Bronchial epithelial cell (primary cell): ENCODE measurements at regions not wholly inside any gene's neighbourhood (a gene's known extent, or its start where the extent isn't known, plus 50 kb on each side); places are given as distances from the start of the nearest gene placed in this dataset.
A peak's percentile ranks its signal among the peaks of the same experiment; 100 is the strongest.

Experiments used
- DNase-seq: peaks from one replicate; pipeline ENCODE4 v3.0.0-alpha.2; 2010; ENCODE audit warnings: low read depth
- FAIRE-seq: peaks from 2 replicates; lab custom pipeline; 2011; peaks lifted over from hg19 to GRCh38; lab: Jason Lieb, UNC
- H3K27me3 ChIP-seq: 2 replicates; pipeline ENCODE4 v1.5.1; 2011; ENCODE audit warnings: low read length; ENCODE audit not compliant: control insufficient read depth, insufficient read depth
- H3K36me3 ChIP-seq: 2 replicates; pipeline ENCODE4 v1.5.1; 2011; ENCODE audit warnings: low read length; ENCODE audit not compliant: control insufficient read depth, insufficient read depth
- H3K4me3 ChIP-seq: 2 replicates; pipeline ENCODE4 v1.5.1; 2011; ENCODE audit warnings: mild to moderate bottlenecking, low read depth, low read length, control low read depth
- TF ChIP-seq, protein P1 (sequence below): IDR thresholded peaks from 2 replicates; pipeline ENCODE4 v1.5.1; 2011; ENCODE audit warnings: mild to moderate bottlenecking, moderate library complexity, low read length, control low read depth, inconsistent platforms; ENCODE audit not compliant: insufficient read depth, severe bottlenecking

DNA sequence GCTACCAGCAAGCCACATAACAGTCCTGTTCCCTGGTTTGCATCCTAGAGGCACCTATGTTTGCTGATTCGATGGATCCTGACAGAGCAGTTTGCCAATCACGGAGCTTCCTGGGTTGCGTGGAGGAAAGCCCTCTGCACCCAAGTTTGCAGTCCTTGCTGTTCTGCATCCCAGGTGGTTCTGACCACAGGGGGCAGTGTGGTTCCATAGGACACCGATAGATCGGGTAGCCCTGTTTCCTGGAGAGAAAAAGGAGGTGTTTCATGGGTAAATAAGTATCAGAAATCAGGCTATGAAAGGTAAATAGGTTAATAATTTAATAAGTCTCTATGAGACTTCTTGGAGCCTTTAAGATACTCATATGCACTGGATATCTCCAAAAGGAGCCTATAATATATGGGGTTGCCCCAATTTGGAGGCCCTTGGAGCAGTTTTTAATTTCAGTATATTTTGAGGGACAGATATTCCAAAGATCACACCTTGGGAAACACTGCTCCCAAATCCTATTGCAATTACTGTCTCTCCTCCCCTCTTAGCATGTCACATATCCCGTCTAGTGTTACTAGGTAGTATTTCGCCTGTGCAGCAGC lies 194.6 kb upstream of the TPM1 start:
- H3K4me3 ChIP-seq = no peak overlapping the region
- no peaks in the 10 kb centered on the region for H3K27me3 ChIP-seq
- DNase-seq (peak; percentile 40), FAIRE-seq (no peak)
- TF ChIP-seq, protein P1, sequence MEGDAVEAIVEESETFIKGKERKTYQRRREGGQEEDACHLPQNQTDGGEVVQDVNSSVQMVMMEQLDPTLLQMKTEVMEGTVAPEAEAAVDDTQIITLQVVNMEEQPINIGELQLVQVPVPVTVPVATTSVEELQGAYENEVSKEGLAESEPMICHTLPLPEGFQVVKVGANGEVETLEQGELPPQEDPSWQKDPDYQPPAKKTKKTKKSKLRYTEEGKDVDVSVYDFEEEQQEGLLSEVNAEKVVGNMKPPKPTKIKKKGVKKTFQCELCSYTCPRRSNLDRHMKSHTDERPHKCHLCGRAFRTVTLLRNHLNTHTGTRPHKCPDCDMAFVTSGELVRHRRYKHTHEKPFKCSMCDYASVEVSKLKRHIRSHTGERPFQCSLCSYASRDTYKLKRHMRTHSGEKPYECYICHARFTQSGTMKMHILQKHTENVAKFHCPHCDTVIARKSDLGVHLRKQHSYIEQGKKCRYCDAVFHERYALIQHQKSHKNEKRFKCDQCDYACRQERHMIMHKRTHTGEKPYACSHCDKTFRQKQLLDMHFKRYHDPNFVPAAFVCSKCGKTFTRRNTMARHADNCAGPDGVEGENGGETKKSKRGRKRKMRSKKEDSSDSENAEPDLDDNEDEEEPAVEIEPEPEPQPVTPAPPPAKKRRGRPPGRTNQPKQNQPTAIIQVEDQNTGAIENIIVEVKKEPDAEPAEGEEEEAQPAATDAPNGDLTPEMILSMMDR = peak; percentile 54
- no peaks in the 10 kb centered on the region for H3K36me3 ChIP-seq

DNA sequence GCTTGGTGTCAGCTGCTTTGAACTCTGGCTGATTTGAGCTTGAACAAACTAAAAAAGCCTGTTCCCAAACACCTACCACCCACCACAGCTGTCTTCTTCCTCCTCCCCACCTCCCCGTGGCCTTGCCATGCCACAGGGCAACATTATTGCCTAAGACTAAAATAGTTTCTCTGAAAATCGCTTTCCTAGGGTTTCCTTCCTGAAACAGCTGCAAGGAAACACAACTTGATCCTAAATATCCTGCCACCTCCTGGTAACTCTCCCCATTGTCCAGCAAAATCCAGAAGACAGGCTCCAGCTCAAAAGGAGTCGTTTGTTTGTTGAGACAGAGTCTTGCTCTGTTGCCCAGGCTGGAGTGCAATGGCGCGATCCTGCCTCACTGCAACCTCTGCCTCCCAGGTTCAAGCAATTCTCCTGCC lies 193.9 kb upstream of the TPM1 start:
- no peaks in the 10 kb centered on the region for H3K36me3 ChIP-seq
- DNase-seq (no peak), FAIRE-seq (no peak)
- no peak overlapping the region for H3K4me3 ChIP-seq
- TF ChIP-seq, protein P1 = no peak
- no peaks in the 10 kb centered on the region for H3K27me3 ChIP-seq

DNA sequence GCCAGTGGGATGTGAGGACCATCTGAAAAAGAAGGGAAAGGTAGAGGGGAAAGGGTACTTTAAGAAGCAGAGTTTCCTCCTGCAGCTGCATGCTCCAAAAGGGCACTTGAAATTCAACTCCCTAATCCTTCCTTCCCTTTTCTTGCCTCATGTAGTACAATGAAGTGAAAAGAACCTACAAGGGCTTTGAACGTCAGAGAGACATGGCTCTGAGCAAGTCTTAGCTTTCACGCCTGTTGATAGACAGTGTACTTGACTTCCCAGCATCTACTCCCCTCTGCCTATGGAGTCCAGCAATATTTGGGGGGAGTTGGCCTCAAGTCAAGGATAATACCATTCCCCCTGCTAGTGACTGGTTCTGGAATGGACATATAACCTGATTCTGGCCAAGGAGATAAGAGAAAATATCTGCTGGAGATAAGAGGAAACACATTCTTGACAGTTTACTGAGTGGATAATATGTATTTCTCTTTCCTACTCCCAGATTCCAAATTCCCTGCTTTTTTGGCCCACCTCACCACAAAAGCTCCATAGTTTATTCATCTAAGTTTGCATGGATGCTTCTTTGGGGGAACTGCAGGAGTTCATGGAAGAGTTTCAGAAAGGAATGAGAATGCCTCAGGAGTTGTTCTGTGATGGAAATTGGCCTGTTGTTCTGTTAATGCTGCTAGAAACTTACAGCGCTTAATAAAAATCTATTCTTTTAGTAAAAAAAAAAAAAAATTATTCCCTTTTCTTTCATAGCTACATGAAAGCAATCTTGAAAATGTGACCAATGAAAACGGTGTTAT lies 193.0 kb upstream of the TPM1 start:
- DNase-seq (no peak), FAIRE-seq (no peak)
- Histone ChIP-seq H3K36me3 (no peaks in the 10 kb centered on the region), H3K4me3 (no peak overlapping the region), H3K27me3 (no peaks in the 10 kb centered on the region)
- TF ChIP-seq, protein P1 = no peak

DNA sequence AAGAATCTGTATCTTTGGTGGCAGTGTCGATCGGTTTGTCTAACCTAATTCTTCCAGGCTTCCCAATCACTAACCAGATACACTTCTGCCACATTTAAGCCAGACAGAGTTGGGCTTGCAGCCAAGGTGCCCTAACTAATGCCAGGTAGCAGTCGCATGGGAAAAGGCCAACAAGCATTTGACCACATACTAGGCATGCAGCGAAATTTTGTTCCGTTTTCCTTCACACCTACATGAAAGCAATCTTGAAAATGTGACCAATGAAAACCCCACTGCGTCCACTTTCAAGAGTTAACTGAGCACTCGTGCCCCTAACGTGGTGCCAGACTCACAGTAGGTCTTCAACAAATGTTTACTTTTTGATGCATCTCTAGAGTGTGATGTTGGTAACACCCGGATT lies 192.2 kb upstream of the TPM1 start:
- DNase-seq (no peak), FAIRE-seq (no peak)
- TF ChIP-seq, protein P1 = no peak
- no peak overlapping the region for H3K4me3 ChIP-seq
- H3K36me3 ChIP-seq = no peaks in the 10 kb centered on the region
- H3K27me3 ChIP-seq = no peaks in the 10 kb centered on the region

DNA sequence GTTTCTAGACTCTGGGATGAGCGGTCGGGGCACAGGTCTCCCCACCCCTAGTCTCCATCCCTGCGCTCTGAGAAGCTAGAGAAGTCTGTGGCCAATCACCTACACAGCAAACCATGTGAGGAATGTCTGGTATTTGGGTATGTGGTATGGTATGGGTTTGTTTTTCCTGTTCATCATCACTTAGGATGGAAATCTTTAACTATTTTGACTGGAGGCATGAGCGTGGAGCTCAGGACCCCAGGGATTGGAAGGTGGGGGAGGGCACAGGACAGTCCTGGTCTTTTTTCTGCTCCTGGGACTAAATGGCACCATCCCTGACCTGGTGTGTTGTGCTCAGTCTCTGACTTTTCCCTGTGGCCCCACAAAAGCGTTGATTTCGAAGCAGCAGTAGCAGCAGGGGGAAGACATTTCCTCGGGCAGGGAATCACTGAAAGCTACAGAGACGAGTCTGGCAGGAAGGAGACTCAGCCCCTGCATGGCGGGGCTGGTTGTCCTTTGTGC lies 191.7 kb upstream of the TPM1 start:
- no peak overlapping the region for H3K4me3 ChIP-seq
- no peaks in the 10 kb centered on the region for H3K27me3 ChIP-seq
- FAIRE-seq (no peak), DNase-seq (peak; percentile 59)
- TF ChIP-seq, protein P1 = no peak
- H3K36me3 ChIP-seq = no peaks in the 10 kb centered on the region
